ENCODE measurements at regions not wholly inside any gene's neighbourhood (a gene's known extent, or its start where the extent isn't known, plus 50 kb on each side); places are given as distances from the start of the nearest gene placed in this dataset.

GRCh38 chr10:28841625-28842024, 164.3 kb downstream of the BAMBI start:
- no peak overlapping the region for H2AFZ ChIP-seq (ENCODE audit: insufficient read depth, low read depth, low read length, poor library complexity, severe bottlenecking)
- no peak overlapping the region for H3K27ac Mint-ChIP-seq
- H3K27me3 ChIP-seq (ENCODE audit: control insufficient read depth in 2 of 2, insufficient read depth in 2 of 2, low read length in 2 of 2) = peaks cover 0 to 2% of the 10 kb centered on the region in 2 donors
- no peaks in the 10 kb centered on the region for H3K36me3 Mint-ChIP-seq
- H3K4me3 ChIP-seq (replicated peaks in 1 of 3; ENCODE audit: low read depth in 2 of 3, low read length in 3 of 3) = no peak overlapping the region
- H3K27me3 Mint-ChIP-seq (ENCODE audit: low read depth in 3 of 3) = peaks cover 0 to 6% (median 3%) of the 10 kb centered on the region in 3 donors
- no peak overlapping the region for H3K4me2 ChIP-seq (replicated peaks; ENCODE audit: extremely low read depth, low read length, poor library complexity, severe bottlenecking)
- H3K27ac ChIP-seq (ENCODE audit: low read depth in 1 of 2, low read length in 2 of 2) = no peak overlapping the region
- no peaks in the 10 kb centered on the region for H3K4me1 Mint-ChIP-seq
- H3K36me3 ChIP-seq (replicated peaks in 1 of 2; ENCODE audit: control insufficient read depth in 1 of 2, insufficient read depth in 2 of 2, low read length in 2 of 2) = no peaks in the 10 kb centered on the region
- TF ChIP-seq CTCF (IDR thresholded peaks at IDR 0.05) = no peak
- H3K9me3 Mint-ChIP-seq = peaks cover 0 to 2% (median 0%) of the 10 kb centered on the region in 7 donors
- intact Hi-C loops (cut with micrococcal nuclease) = no loop called here
- no peaks in the 10 kb centered on the region for H4K20me1 ChIP-seq (ENCODE audit: insufficient read depth, low read length)
- WGBS (ENCODE audit: insufficient coverage) = no CpG with 5 or more reads among the region's 2 CpGs
- H3K4me1 ChIP-seq (ENCODE audit: control insufficient read depth in 1 of 2, insufficient read depth in 2 of 2, low read length in 2 of 2) = no peaks in the 10 kb centered on the region
- peaks cover 14 to 17% of the 10 kb centered on the region in 2 donors for H3K9me3 ChIP-seq (replicated peaks in 1 of 2; ENCODE audit: control insufficient read depth in 1 of 2, insufficient read depth in 1 of 2, low read length in 2 of 2)
- no peak overlapping the region for H3K4me3 Mint-ChIP-seq
- H3K9ac ChIP-seq (ENCODE audit: insufficient read depth, low read length, poor library complexity, severe bottlenecking) = no peak overlapping the region
- H3K79me2 ChIP-seq (ENCODE audit: insufficient read depth, low read length) = no peaks in the 10 kb centered on the region
- no peak for DNase-seq

GRCh38 chr10:28842321-28842720, 165.0 kb downstream of the BAMBI start:
- 100% methylated on average over 1 of the region's 3 CpGs for WGBS (ENCODE audit: insufficient coverage)
- H3K36me3 ChIP-seq (replicated peaks in 1 of 2; ENCODE audit: control insufficient read depth in 1 of 2, insufficient read depth in 2 of 2, low read length in 2 of 2) = no peaks in the 10 kb centered on the region

More at GRCh38 chr10:28842321-28842720, 165.0 kb downstream of the BAMBI start:
- H3K36me3 Mint-ChIP-seq = no peaks in the 10 kb centered on the region
- no peak for TF ChIP-seq CTCF (IDR thresholded peaks at IDR 0.05)
- H3K4me1 Mint-ChIP-seq = no peaks in the 10 kb centered on the region
- no peak overlapping the region for H3K4me3 Mint-ChIP-seq
- no peak overlapping the region for H3K9ac ChIP-seq (ENCODE audit: insufficient read depth, low read length, poor library complexity, severe bottlenecking)
- H3K27ac Mint-ChIP-seq = no peak overlapping the region
- intact Hi-C loops (cut with micrococcal nuclease) = no loop called here
- no peak overlapping the region for H3K4me2 ChIP-seq (replicated peaks; ENCODE audit: extremely low read depth, low read length, poor library complexity, severe bottlenecking)
- no peaks in the 10 kb centered on the region for H3K4me1 ChIP-seq (ENCODE audit: control insufficient read depth in 1 of 2, insufficient read depth in 2 of 2, low read length in 2 of 2)
- no peak overlapping the region for H3K4me3 ChIP-seq (replicated peaks in 1 of 3; ENCODE audit: low read depth in 2 of 3, low read length in 3 of 3)
- H4K20me1 ChIP-seq (ENCODE audit: insufficient read depth, low read length) = no peaks in the 10 kb centered on the region
- no peaks in the 10 kb centered on the region for H3K79me2 ChIP-seq (ENCODE audit: insufficient read depth, low read length)
- peaks cover 0 to 2% of the 10 kb centered on the region in 2 donors for H3K27me3 ChIP-seq (ENCODE audit: control insufficient read depth in 2 of 2, insufficient read depth in 2 of 2, low read length in 2 of 2)
- no peak overlapping the region for H2AFZ ChIP-seq (ENCODE audit: insufficient read depth, low read depth, low read length, poor library complexity, severe bottlenecking)
- H3K9me3 Mint-ChIP-seq = peaks cover 0 to 4% (median 0%) of the 10 kb centered on the region in 7 donors
- no peak overlapping the region for H3K27ac ChIP-seq (ENCODE audit: low read depth in 1 of 2, low read length in 2 of 2)
- H3K27me3 Mint-ChIP-seq (ENCODE audit: low read depth in 3 of 3) = peaks cover 0 to 4% (median 3%) of the 10 kb centered on the region in 3 donors
- peaks cover 14 to 17% of the 10 kb centered on the region in 2 donors for H3K9me3 ChIP-seq (replicated peaks in 1 of 2; ENCODE audit: control insufficient read depth in 1 of 2, insufficient read depth in 1 of 2, low read length in 2 of 2)
- DNase-seq = no peak
